Endometrium (tissue), 2 donors: ENCODE measurements at regions not wholly inside any gene's neighbourhood (a gene's known extent, or its start where the extent isn't known, plus 50 kb on each side); places are given as distances from the start of the nearest gene placed in this dataset.

Source experiments
- FAIRE-seq: peaks from 2 replicates; lab custom pipeline; 2012; peaks lifted over from hg19 to GRCh38; lab: Jason Lieb, UNC
- donor health status: control.
- donor health status: control.

- no peak for FAIRE-seq
Measured at GRCh38 chr9:7238247-7238637, 480.5 kb downstream of the KDM4C start.

GRCh38 chr9:7237473-7238246 lies 479.9 kb downstream of the KDM4C start:
- no peak for FAIRE-seq

- FAIRE-seq = no peak
Measured at GRCh38 chr9:7236186-7236585, 478.4 kb downstream of the KDM4C start.

GRCh38 chr9:7234144-7234543 lies 476.4 kb downstream of the KDM4C start:
- FAIRE-seq = no peak

- FAIRE-seq = no peak
Measured at GRCh38 chr9:7229571-7229970, 471.8 kb downstream of the KDM4C start.

GRCh38 chr9:7228726-7229125 lies 471.0 kb downstream of the KDM4C start:
- no peak for FAIRE-seq

- no peak for FAIRE-seq
Measured at GRCh38 chr9:7227951-7228350, 470.2 kb downstream of the KDM4C start.

GRCh38 chr9:7226007-7226640 lies 468.4 kb downstream of the KDM4C start:
- no peak for FAIRE-seq
